PC-3 (cell line): ENCODE measurements at regions not wholly inside any gene's neighbourhood (a gene's known extent, or its start where the extent isn't known, plus 50 kb on each side); places are given as distances from the start of the nearest gene placed in this dataset.

Source experiments
- ATAC-seq: fragments of 200-7000 bp; cut with Tn5 transposase; 2 replicates; pipeline ENCODE4 v1.9.1; 2020; ENCODE audit warnings: mild to moderate bottlenecking, moderate library complexity
- BruUV-seq: library from RNA; stranded (reverse); fragments of 400-500 nt; replicated peaks from 2 replicates; lab custom pipeline; 2021; lab: Mats Ljungman, UMichigan
- CTCF ChIA-PET: fragments of 300-600 bp; sonication (Branson Sonifier 250); formaldehyde crosslinking; loops from one replicate; lab custom pipeline; 2022; ENCODE audit warnings: antibody characterized with exemption; lab: Charles Lee
- POLR2A ChIA-PET: fragments of 300-600 bp; sonication (Branson Sonifier 250); formaldehyde crosslinking; loops from one replicate; lab custom pipeline; 2022; ENCODE audit warnings: antibody characterized with exemption; ENCODE audit not compliant: unreplicated experiment; lab: Charles Lee
- DNase-seq: peaks from one replicate; pipeline ENCODE4 v3.0.0-alpha.2; 2015
- H2AFZ ChIP-seq: fragments of 300-600 bp; sonication (generic); 2 replicates; pipeline ENCODE4 v1.6.0; 2016; ENCODE audit warnings: antibody characterized with exemption, low read length
- H3F3A ChIP-seq: fragments of 300-600 bp; sonication (generic); one replicate; pipeline ENCODE4 v1.6.0; 2017; ENCODE audit warnings: antibody characterized with exemption, low read length, control low read depth, mild to moderate bottlenecking; ENCODE audit not compliant: unreplicated experiment
- H3K27ac ChIP-seq: fragments of 300-600 bp; sonication (generic); 2 replicates; pipeline ENCODE4 v1.5.1; 2016; ENCODE audit warnings: mild to moderate bottlenecking, low read length
- H3K27me3 ChIP-seq: fragments of 300-600 bp; sonication (generic); 2 replicates; pipeline ENCODE4 v1.6.1; 2016; ENCODE audit warnings: low read length, mixed read lengths
- H3K36me3 ChIP-seq: fragments of 300-600 bp; sonication (generic); 2 replicates; pipeline ENCODE4 v1.6.1; 2016; ENCODE audit warnings: low read depth, mixed run types, low read length, mixed read lengths
- H3K4me1 ChIP-seq: fragments of 300-600 bp; sonication (generic); 2 replicates; pipeline ENCODE4 v1.5.1; 2016; ENCODE audit warnings: low read length; ENCODE audit not compliant: insufficient read depth
- H3K4me2 ChIP-seq: fragments of 300-600 bp; sonication (generic); 2 replicates; pipeline ENCODE4 v1.6.0; 2016; ENCODE audit warnings: low read length
- H3K4me3 ChIP-seq: fragments of 300-600 bp; sonication (generic); 2 replicates; pipeline ENCODE4 v1.5.1; 2016; ENCODE audit warnings: mild to moderate bottlenecking, low read length, mixed read lengths
- H3K79me2 ChIP-seq: fragments of 300-600 bp; sonication (generic); 2 replicates; pipeline ENCODE4 v1.6.1; 2017; ENCODE audit warnings: low read length, mixed read lengths
- H3K9ac ChIP-seq: fragments of 300-600 bp; sonication (generic); 2 replicates; pipeline ENCODE4 v1.6.0; 2016; ENCODE audit warnings: mild to moderate bottlenecking, low read length
- H3K9me2 ChIP-seq: fragments of 300-600 bp; sonication (generic); replicated peaks from 2 replicates; pipeline ENCODE4 v1.6.1; 2016; ENCODE audit warnings: mixed run types, low read length, mixed read lengths
- H3K9me3 ChIP-seq: fragments of 300-600 bp; sonication (generic); 2 replicates; pipeline ENCODE4 v1.6.1; 2016; ENCODE audit warnings: low read length, mixed read lengths
- H4K20me1 ChIP-seq: fragments of 300-600 bp; sonication (generic); 2 replicates; pipeline ENCODE4 v1.6.1; 2016; ENCODE audit warnings: low read length, mixed read lengths
- EZH2 ChIP-seq: fragments of 300-600 bp; sonication (generic); IDR thresholded peaks from one replicate; pipeline ENCODE4 v1.6.1; 2017; ENCODE audit warnings: antibody characterized with exemption, mild to moderate bottlenecking, low read length; ENCODE audit not compliant: unreplicated experiment
- EZH2phosphoT487 ChIP-seq: fragments of 300-600 bp; sonication (generic); IDR thresholded peaks from 2 replicates; pipeline ENCODE4 v1.6.1; 2018; ENCODE audit warnings: mild to moderate bottlenecking, antibody characterized with exemption, low read length, borderline replicate concordance
- intact Hi-C: fragments of 100-400 bp; cut with micrococcal nuclease; formaldehyde crosslinking; loops from 2 replicates; pipeline ENCODE4 v1.9.0; 2023
- TF ChIP-seq, protein P1 (sequence below): fragments of 300-600 bp; sonication (generic); conservative IDR thresholded peaks from 2 replicates; pipeline ENCODE4 v1.5.1; 2017; ENCODE audit warnings: antibody characterized with exemption, low read depth, mild to moderate bottlenecking, low read length

DNA sequence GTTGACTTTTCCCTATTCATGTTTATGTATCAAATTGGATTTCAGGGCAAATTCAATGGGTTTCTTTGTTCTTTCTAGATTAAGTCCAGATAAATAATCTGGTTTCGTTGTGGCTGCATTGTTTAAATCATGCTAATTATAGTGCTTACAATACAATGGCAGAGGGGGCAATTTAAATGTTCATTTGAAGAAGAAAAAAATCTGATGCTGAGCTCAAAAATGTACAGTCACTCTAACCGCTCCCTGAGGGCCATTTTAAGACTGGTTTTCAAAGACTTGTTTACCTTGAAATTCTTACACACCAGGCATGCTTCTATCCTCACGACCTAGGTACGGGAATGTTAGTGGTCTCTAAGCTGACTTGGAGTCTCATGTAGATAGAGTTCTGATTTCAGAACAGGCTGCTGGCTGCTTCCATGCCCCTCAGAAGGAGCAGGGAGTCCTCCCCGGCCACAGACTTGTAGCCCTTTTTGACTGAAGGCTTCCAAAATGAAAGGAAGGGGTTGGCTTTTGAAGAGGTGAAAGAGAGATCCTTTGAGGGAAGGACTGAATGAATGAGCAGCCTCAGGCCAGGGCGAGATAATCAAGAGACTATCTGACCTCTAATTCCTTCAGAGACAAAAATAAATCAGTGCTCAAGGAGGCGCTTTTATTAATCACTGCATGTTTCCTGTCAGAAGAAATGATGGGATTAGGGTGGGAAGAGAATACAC is 86.1 kb upstream of the ZNF217 start:
- CTCF ChIA-PET = no interaction called here
- no peak for ATAC-seq
- Histone ChIP-seq H2AFZ (peak overlapping the region; percentile 59), H3K79me2 (no peaks in the 10 kb centered on the region), H3K36me3 (no peaks in the 10 kb centered on the region), H3K9me2 (no peaks in the 10 kb centered on the region), H3K4me2 (no peak overlapping the region), H3K9ac (no peak overlapping the region), H4K20me1 (no peaks in the 10 kb centered on the region), H3K4me1 (peaks cover 8% of the 10 kb centered on the region; the same call in 1 of the 2 replicates), H3K27ac (no peak overlapping the region), H3K9me3 (no peaks in the 10 kb centered on the region), H3F3A (no peaks in the 10 kb centered on the region), H3K27me3 (no peaks in the 10 kb centered on the region), H3K4me3 (no peak overlapping the region)
- no TSS peak for BruUV-seq
- DNase-seq = no peak
- intact Hi-C loops = no loop called here
- TF ChIP-seq EZH2 (no peak), EZH2phosphoT487 (no peak)
- TF ChIP-seq, protein P1, sequence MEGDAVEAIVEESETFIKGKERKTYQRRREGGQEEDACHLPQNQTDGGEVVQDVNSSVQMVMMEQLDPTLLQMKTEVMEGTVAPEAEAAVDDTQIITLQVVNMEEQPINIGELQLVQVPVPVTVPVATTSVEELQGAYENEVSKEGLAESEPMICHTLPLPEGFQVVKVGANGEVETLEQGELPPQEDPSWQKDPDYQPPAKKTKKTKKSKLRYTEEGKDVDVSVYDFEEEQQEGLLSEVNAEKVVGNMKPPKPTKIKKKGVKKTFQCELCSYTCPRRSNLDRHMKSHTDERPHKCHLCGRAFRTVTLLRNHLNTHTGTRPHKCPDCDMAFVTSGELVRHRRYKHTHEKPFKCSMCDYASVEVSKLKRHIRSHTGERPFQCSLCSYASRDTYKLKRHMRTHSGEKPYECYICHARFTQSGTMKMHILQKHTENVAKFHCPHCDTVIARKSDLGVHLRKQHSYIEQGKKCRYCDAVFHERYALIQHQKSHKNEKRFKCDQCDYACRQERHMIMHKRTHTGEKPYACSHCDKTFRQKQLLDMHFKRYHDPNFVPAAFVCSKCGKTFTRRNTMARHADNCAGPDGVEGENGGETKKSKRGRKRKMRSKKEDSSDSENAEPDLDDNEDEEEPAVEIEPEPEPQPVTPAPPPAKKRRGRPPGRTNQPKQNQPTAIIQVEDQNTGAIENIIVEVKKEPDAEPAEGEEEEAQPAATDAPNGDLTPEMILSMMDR = no peak
- POLR2A ChIA-PET = no interaction called here

DNA sequence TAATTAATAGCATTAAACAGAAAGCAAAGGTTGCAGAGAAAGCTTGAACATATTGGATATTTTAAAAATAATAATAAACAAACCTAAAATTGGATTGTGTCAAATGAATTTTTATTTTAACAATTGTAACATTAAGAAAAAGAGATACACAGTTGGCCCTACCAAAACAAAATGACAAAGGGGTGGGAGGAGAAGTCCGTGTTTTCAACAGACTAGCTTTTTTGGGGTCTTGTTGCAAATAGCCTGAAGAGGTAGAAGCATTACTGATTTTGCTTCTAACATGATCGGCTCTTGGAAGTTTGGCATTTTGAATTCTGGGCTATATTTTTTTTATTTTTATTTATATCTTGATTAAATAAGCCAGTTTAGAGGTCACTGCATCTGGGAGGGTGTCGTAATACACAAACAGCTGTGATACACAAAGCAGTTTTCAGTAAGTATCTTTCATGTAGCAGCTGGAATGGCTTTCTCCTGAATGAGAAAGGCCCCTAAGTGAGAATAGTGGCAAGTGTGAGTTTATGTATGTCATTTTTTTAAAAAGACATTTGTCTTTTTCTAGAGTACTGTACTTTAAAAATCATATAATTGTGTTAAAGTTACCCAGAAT is 85.5 kb upstream of the ZNF217 start:
- intact Hi-C loops = no loop called here
- no peak overlapping the region for H3K4me3 ChIP-seq

More for the DNA sequence above, 85.5 kb upstream of the ZNF217 start:
- ChIA-PET POLR2A (no interaction called here), CTCF (no interaction called here)
- H3K9me2 ChIP-seq = no peaks in the 10 kb centered on the region
- no peak overlapping the region for H3K27ac ChIP-seq
- no TSS peak for BruUV-seq
- no peak overlapping the region for H3K4me2 ChIP-seq
- H2AFZ ChIP-seq = peak overlapping the region; percentile 59; the same call in 1 of the 2 replicates
- DNase-seq (no peak), ATAC-seq (no peak)
- no peak overlapping the region for H3K9ac ChIP-seq
- H3K79me2 ChIP-seq = no peaks in the 10 kb centered on the region
- H3K27me3 ChIP-seq = no peaks in the 10 kb centered on the region
- no peaks in the 10 kb centered on the region for H3F3A ChIP-seq
- no peaks in the 10 kb centered on the region for H4K20me1 ChIP-seq
- TF ChIP-seq EZH2phosphoT487 = no peak
- TF ChIP-seq, protein P1 = no peak
- no peak for TF ChIP-seq EZH2
- H3K4me1 ChIP-seq = peaks cover 8% of the 10 kb centered on the region; the same call in 1 of the 2 replicates
- H3K9me3 ChIP-seq = no peaks in the 10 kb centered on the region
- H3K36me3 ChIP-seq = no peaks in the 10 kb centered on the region
